IPS DF 6.9 (cell line): ENCODE measurements at regions not wholly inside any gene's neighbourhood (a gene's known extent, or its start where the extent isn't known, plus 50 kb on each side); places are given as distances from the start of the nearest gene placed in this dataset.

ENCODE experiments used
- DNase-seq: peaks from one replicate; pipeline ENCODE4 v3.0.0-alpha.2; 2013; ENCODE audit warnings: low read depth, low spot score
- H3K27ac ChIP-seq: one replicate; pipeline ENCODE4 v1.5.1; 2013; ENCODE audit warnings: low read length, control low read depth
- H3K27me3 ChIP-seq: 2 replicates; pipeline ENCODE4 v1.6.1; 2013; ENCODE audit warnings: mild to moderate bottlenecking, low read length; ENCODE audit not compliant: control insufficient read depth, insufficient read depth
- H3K36me3 ChIP-seq: 2 replicates; pipeline ENCODE4 v1.6.1; 2013; ENCODE audit warnings: low read length; ENCODE audit not compliant: control insufficient read depth, insufficient read depth
- H3K4me1 ChIP-seq: 2 replicates; pipeline ENCODE4 v1.6.1; 2013; ENCODE audit warnings: low read length; ENCODE audit not compliant: control insufficient read depth, insufficient read depth
- H3K4me3 ChIP-seq: 2 replicates; pipeline ENCODE4 v1.5.1; 2013; ENCODE audit warnings: mild to moderate bottlenecking, low read length
- H3K9me3 ChIP-seq: 2 replicates; pipeline ENCODE4 v1.6.1; 2013; ENCODE audit warnings: low read length, inconsistent platforms; ENCODE audit not compliant: control insufficient read depth, insufficient read depth
- whole genome bisulfite sequencing: extraction: QIAGEN DNeasy Blood & Tissue Kit; methylation state at CpG from one replicate; pipeline ENCODE4 v1.1.7; 2013; ENCODE audit warnings: mixed read lengths, missing lambda C conversion rate; ENCODE audit not compliant: insufficient read length, insufficient coverage; 5-methylcytosine and 5-hydroxymethylcytosine counted together

DNA sequence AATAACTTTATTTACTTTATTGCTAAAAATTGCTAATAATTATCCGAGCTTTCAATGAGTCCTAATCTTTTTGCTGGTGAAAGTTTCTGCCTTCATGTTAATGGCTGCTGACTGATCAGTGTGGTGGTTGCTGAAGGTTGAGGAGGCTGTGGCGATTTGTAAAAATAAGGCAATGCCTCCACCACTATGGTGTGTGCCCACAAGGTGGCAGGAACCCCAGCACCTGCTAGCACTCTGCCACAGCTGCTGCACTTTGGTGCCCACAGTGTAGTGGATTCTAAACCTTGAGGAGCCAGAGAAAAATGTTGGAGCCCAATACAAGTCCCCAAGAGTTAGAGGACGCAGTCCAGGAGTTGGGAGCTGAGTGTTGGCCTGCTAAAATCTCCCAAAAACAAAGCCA lies 1237.1 kb downstream of the PCDH19 start:
- no CpG with 5 or more reads among the region's 3 CpGs for WGBS

DNA sequence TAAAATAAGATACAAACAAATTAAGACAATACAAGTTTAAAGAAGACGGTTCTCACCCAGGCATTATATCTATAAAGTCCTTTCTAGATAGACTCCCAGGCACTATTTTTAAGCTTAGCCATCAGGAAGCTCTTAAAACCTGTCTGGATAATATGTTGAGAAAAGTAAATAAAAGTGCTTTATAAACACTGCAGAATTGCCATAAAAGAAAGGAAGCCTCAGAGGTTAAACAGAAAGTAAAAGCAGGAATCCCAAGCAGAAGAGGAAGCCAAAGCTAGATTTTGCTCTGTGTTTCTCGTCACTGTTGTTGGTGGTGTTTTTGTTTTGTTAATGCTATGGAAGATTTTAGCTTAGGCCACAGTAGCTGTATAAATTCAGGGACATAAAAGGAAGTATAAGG lies 1267.3 kb downstream of the PCDH19 start:
- no peak for DNase-seq
- Histone ChIP-seq H3K4me3 (no peak overlapping the region), H3K36me3 (no peaks in the 10 kb centered on the region), H3K27ac (no peak overlapping the region), H3K9me3 (no peaks in the 10 kb centered on the region), H3K4me1 (no peaks in the 10 kb centered on the region), H3K27me3 (no peaks in the 10 kb centered on the region)
- WGBS = no CpG with 5 or more reads among the region's 2 CpGs

More for the DNA sequence above, 1237.1 kb downstream of the PCDH19 start:
- no peak for DNase-seq
- H3K4me1 ChIP-seq = no peaks in the 10 kb centered on the region
- H3K4me3 ChIP-seq = no peak overlapping the region
- no peak overlapping the region for H3K27ac ChIP-seq
- no peaks in the 10 kb centered on the region for H3K36me3 ChIP-seq
- H3K27me3 ChIP-seq = no peaks in the 10 kb centered on the region
- H3K9me3 ChIP-seq = no peaks in the 10 kb centered on the region

GRCh38 chrX:99137488-99137887 lies 1272.6 kb downstream of the PCDH19 start:
- H3K27ac ChIP-seq = no peak overlapping the region
- no peak for DNase-seq
- no peaks in the 10 kb centered on the region for H3K36me3 ChIP-seq
- no peaks in the 10 kb centered on the region for H3K27me3 ChIP-seq
- H3K9me3 ChIP-seq = no peaks in the 10 kb centered on the region
- H3K4me3 ChIP-seq = no peak overlapping the region
- WGBS = no CpG with 5 or more reads among the region's 3 CpGs
- no peaks in the 10 kb centered on the region for H3K4me1 ChIP-seq

GRCh38 chrX:99117011-99117410 lies 1293.1 kb downstream of the PCDH19 start:
- no peak for DNase-seq
- Histone ChIP-seq H3K27ac (no peak overlapping the region), H3K27me3 (no peaks in the 10 kb centered on the region), H3K36me3 (no peaks in the 10 kb centered on the region), H3K4me3 (no peak overlapping the region), H3K4me1 (no peaks in the 10 kb centered on the region), H3K9me3 (no peaks in the 10 kb centered on the region)
- WGBS = no CpG with 5 or more reads among the region's 2 CpGs

GRCh38 chrX:99095965-99096635 lies 1314.0 kb downstream of the PCDH19 start:
- H3K4me3 ChIP-seq = no peak overlapping the region
- H3K27me3 ChIP-seq = no peaks in the 10 kb centered on the region
- H3K4me1 ChIP-seq = no peaks in the 10 kb centered on the region
- H3K27ac ChIP-seq = no peak overlapping the region
- no peak for DNase-seq
- no peaks in the 10 kb centered on the region for H3K9me3 ChIP-seq
- WGBS = no CpG with 5 or more reads among the region's 4 CpGs
- H3K36me3 ChIP-seq = no peaks in the 10 kb centered on the region

DNA sequence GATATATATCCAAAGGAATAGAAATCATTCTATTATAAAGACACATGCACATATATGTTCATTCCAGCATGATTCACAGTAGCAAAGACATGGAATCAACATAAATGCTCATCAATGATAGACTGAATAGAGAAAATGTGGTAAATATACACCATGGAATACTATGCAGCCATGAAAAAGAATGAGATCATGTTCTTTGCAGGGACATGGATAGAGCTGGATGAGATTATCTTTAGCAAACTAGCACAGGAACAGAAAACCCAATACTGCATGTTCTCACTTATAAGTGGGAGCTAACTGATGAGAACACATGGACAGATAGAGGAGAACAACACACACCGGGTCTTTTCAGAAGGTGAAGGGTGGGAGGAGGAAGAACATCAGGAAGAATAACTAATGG lies 1318.6 kb downstream of the PCDH19 start:
- Histone ChIP-seq H3K4me1 (no peaks in the 10 kb centered on the region), H3K9me3 (no peaks in the 10 kb centered on the region), H3K27ac (no peak overlapping the region), H3K36me3 (no peaks in the 10 kb centered on the region), H3K27me3 (no peaks in the 10 kb centered on the region), H3K4me3 (no peak overlapping the region)
- WGBS = no CpG with 5 or more reads among the region's 1 CpG
- no peak for DNase-seq

DNA sequence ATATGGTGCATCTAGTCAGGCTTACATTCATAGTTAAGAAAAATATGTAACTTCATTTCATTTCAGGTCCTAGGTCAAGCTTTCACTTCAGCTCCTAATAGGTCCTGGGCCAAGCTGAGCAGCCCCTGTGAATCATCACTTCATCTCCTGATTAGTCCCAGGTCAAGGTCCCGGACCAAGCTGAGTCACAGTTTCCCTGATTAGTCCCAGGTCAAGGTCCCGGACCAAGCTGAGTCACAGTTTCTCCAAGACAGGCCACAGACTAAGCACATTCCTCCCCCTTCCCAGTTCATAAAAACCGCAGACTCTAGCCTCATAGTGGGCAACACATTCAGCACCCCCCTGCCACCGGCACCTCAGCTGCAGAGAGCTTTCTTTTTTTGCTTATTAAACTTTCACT lies 1331.8 kb downstream of the PCDH19 start:
- Histone ChIP-seq H3K27ac (no peak overlapping the region), H3K4me3 (no peak overlapping the region), H3K9me3 (no peaks in the 10 kb centered on the region), H3K36me3 (no peaks in the 10 kb centered on the region), H3K4me1 (no peaks in the 10 kb centered on the region), H3K27me3 (no peaks in the 10 kb centered on the region)
- whole genome bisulfite sequencing = no CpG with 5 or more reads among the region's 4 CpGs
- no peak for DNase-seq

- Histone ChIP-seq H3K4me1 (no peaks in the 10 kb centered on the region), H3K27me3 (no peaks in the 10 kb centered on the region), H3K36me3 (no peaks in the 10 kb centered on the region), H3K27ac (no peak overlapping the region), H3K4me3 (no peak overlapping the region), H3K9me3 (no peaks in the 10 kb centered on the region)
- no CpG with 5 or more reads among the region's 3 CpGs for WGBS
- DNase-seq = no peak
Observed at GRCh38 chrX:99077099-99077498, 1333.0 kb downstream of the PCDH19 start.

GRCh38 chrX:99073551-99073950 lies 1336.5 kb downstream of the PCDH19 start:
- Histone ChIP-seq H3K4me3 (no peak overlapping the region), H3K9me3 (no peaks in the 10 kb centered on the region), H3K27ac (no peak overlapping the region), H3K4me1 (no peaks in the 10 kb centered on the region), H3K27me3 (no peaks in the 10 kb centered on the region), H3K36me3 (no peaks in the 10 kb centered on the region)
- DNase-seq = no peak
- no CpG with 5 or more reads among the region's 1 CpG for WGBS

- Histone ChIP-seq H3K27me3 (no peaks in the 10 kb centered on the region), H3K27ac (no peak overlapping the region), H3K4me1 (no peaks in the 10 kb centered on the region), H3K9me3 (no peaks in the 10 kb centered on the region), H3K36me3 (no peaks in the 10 kb centered on the region), H3K4me3 (no peak overlapping the region)
- DNase-seq = no peak
Observed at GRCh38 chrX:99051639-99052038, 1358.4 kb downstream of the PCDH19 start.

- H3K4me1 ChIP-seq = no peaks in the 10 kb centered on the region
- WGBS = no CpG with 5 or more reads among the region's 1 CpG
- no peaks in the 10 kb centered on the region for H3K9me3 ChIP-seq
- H3K4me3 ChIP-seq = no peak overlapping the region
- H3K27ac ChIP-seq = no peak overlapping the region
- H3K36me3 ChIP-seq = no peaks in the 10 kb centered on the region
- H3K27me3 ChIP-seq = no peaks in the 10 kb centered on the region
- no peak for DNase-seq
Observed at GRCh38 chrX:99033226-99033901, 1376.7 kb downstream of the PCDH19 start.
